ENCODE measurements at regions not wholly inside any gene's neighbourhood (a gene's known extent, or its start where the extent isn't known, plus 50 kb on each side); places are given as distances from the start of the nearest gene placed in this dataset.

DNA sequence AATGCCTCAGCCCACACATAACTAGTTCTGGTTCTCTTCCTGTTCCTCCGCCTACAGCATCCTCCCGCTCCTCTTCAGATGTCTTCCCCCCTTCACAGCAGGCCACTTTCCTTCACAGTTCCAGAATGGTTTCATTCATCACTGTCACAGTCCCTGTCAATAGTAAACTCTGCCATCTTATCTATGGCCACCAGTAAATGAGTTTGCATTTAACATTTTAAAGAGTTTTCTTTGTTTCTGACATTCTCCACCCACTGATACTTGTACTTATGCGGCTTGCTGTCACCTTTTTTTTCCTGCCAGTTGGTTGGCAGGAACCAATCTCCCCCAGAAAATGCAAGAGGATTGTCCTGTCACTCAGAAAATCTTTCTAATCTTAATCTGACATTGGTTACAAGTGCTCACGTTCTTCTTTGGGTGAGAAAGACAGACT, 114.1 kb downstream of the GLUD2 start (continued):
- TF ChIP-seq EGR1 (conservative IDR thresholded peaks at IDR 0.05) (peak; percentile 75), C11orf30 (IDR thresholded peaks at IDR 0.05; ENCODE audit: low read depth) (peak; percentile 73), ILK (tag; IDR thresholded peaks at IDR 0.05; ENCODE audit: borderline replicate concordance, low read depth) (no peak), SMAD4 (CRISPR knock-in tag; conservative IDR thresholded peaks at IDR 0.05) (0 out of 2 replicates have a peak, but pooled peaks have one; percentile 42), CTBP1 (IDR thresholded peaks at IDR 0.05; ENCODE audit: borderline replicate concordance) (peak; percentile 88), NCOA1 (IDR thresholded peaks at IDR 0.05; ENCODE audit: low read depth) (0 out of 2 replicates have a peak, but pooled peaks have one; percentile 19), ETV5 (CRISPR knock-in tag; IDR thresholded peaks at IDR 0.05; ENCODE audit: low read depth) (no peak), FOXK1 (CRISPR knock-in tag; IDR thresholded peaks at IDR 0.05; ENCODE audit: borderline replicate concordance) (no peak), DPF2 (IDR thresholded peaks at IDR 0.05) (peak; percentile 93), HEY1 (CRISPR knock-in tag; IDR thresholded peaks at IDR 0.05; ENCODE audit: borderline replicate concordance) (no peak), L3MBTL2 (IDR thresholded peaks at IDR 0.05) (no peak), NEUROD1 (IDR thresholded peaks at IDR 0.05; ENCODE audit: borderline replicate concordance, low read depth, low read length, partially characterized antibody) (peak; percentile 30), MTA3 (IDR thresholded peaks at IDR 0.05; ENCODE audit: borderline replicate concordance) (no peak)
- TF ChIP-seq, protein P1, sequence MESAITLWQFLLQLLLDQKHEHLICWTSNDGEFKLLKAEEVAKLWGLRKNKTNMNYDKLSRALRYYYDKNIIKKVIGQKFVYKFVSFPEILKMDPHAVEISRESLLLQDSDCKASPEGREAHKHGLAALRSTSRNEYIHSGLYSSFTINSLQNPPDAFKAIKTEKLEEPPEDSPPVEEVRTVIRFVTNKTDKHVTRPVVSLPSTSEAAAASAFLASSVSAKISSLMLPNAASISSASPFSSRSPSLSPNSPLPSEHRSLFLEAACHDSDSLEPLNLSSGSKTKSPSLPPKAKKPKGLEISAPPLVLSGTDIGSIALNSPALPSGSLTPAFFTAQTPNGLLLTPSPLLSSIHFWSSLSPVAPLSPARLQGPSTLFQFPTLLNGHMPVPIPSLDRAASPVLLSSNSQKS (CRISPR knock-in tag; IDR thresholded peaks at IDR 0.05), result no peak
- TF ChIP-seq, protein P2, sequence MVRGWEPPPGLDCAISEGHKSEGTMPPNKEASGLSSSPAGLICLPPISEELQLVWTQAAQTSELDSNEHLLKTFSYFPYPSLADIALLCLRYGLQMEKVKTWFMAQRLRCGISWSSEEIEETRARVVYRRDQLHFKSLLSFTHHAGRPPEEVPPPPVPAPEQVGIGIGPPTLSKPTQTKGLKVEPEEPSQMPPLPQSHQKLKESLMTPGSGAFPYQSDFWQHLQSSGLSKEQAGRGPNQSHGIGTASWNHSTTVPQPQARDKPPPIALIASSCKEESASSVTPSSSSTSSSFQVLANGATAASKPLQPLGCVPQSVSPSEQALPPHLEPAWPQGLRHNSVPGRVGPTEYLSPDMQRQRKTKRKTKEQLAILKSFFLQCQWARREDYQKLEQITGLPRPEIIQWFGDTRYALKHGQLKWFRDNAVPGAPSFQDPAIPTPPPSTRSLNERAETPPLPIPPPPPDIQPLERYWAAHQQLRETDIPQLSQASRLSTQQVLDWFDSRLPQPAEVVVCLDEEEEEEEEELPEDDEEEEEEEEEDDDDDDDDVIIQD (CRISPR knock-in tag; IDR thresholded peaks at IDR 0.05), result no peak
- TF ChIP-seq, protein P3, sequence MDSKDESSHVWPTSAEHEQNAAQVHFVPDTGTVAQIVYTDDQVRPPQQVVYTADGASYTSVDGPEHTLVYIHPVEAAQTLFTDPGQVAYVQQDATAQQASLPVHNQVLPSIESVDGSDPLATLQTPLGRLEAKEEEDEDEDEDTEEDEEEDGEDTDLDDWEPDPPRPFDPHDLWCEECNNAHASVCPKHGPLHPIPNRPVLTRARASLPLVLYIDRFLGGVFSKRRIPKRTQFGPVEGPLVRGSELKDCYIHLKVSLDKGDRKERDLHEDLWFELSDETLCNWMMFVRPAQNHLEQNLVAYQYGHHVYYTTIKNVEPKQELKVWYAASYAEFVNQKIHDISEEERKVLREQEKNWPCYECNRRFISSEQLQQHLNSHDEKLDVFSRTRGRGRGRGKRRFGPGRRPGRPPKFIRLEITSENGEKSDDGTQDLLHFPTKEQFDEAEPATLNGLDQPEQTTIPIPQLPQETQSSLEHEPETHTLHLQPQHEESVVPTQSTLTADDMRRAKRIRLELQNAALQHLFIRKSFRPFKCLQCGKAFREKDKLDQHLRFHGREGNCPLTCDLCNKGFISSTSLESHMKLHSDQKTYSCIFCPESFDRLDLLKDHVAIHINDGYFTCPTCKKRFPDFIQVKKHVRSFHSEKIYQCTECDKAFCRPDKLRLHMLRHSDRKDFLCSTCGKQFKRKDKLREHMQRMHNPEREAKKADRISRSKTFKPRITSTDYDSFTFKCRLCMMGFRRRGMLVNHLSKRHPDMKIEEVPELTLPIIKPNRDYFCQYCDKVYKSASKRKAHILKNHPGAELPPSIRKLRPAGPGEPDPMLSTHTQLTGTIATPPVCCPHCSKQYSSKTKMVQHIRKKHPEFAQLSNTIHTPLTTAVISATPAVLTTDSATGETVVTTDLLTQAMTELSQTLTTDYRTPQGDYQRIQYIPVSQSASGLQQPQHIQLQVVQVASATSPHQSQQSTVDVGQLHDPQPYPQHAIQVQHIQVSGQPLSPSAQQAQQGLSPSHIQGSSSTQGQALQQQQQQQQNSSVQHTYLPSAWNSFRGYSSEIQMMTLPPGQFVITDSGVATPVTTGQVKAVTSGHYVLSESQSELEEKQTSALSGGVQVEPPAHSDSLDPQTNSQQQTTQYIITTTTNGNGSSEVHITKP (IDR thresholded peaks at IDR 0.05; ENCODE audit: partially characterized antibody), result peak; percentile 48
- TF ChIP-seq, protein P4, sequence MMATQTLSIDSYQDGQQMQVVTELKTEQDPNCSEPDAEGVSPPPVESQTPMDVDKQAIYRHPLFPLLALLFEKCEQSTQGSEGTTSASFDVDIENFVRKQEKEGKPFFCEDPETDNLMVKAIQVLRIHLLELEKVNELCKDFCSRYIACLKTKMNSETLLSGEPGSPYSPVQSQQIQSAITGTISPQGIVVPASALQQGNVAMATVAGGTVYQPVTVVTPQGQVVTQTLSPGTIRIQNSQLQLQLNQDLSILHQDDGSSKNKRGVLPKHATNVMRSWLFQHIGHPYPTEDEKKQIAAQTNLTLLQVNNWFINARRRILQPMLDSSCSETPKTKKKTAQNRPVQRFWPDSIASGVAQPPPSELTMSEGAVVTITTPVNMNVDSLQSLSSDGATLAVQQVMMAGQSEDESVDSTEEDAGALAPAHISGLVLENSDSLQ (IDR thresholded peaks at IDR 0.05), result peak; percentile 97

All from K562 (cell line).